ENCODE measurements at regions not wholly inside any gene's neighbourhood (a gene's known extent, or its start where the extent isn't known, plus 50 kb on each side); places are given as distances from the start of the nearest gene placed in this dataset.

DNA sequence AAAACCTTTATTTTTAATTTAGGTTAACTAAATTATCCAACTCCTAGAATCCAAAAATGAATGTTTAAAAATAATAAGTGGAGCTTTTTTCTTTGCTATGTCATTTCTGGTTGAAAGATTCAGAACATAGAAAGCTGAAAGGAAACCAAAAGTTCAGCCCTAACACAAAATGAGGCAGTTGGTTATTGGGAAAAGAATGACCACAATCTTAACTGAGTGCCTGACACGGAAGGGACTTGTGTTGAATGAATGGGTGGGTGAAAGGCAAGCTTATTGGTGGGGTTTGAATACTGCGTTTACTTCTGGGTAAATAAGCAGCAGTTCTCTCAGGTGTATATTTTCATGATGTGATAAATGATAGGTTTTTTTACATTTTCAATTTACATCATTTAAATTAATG is 243.5 kb downstream of the IRX1 start:
- H3K79me2 ChIP-seq (ENCODE audit: insufficient read depth, low read depth) = no peaks in the 10 kb centered on the region
- no peak overlapping the region for H3K4me2 ChIP-seq
- TF ChIP-seq, protein P1, sequence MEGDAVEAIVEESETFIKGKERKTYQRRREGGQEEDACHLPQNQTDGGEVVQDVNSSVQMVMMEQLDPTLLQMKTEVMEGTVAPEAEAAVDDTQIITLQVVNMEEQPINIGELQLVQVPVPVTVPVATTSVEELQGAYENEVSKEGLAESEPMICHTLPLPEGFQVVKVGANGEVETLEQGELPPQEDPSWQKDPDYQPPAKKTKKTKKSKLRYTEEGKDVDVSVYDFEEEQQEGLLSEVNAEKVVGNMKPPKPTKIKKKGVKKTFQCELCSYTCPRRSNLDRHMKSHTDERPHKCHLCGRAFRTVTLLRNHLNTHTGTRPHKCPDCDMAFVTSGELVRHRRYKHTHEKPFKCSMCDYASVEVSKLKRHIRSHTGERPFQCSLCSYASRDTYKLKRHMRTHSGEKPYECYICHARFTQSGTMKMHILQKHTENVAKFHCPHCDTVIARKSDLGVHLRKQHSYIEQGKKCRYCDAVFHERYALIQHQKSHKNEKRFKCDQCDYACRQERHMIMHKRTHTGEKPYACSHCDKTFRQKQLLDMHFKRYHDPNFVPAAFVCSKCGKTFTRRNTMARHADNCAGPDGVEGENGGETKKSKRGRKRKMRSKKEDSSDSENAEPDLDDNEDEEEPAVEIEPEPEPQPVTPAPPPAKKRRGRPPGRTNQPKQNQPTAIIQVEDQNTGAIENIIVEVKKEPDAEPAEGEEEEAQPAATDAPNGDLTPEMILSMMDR (conservative IDR thresholded peaks at IDR 0.05; ENCODE audit: low read depth, low read length) = no peak
- H3K27me3 ChIP-seq (ENCODE audit: insufficient read depth, low read depth) = no peaks in the 10 kb centered on the region
- H4K20me1 ChIP-seq (ENCODE audit: insufficient read depth) = no peaks in the 10 kb centered on the region
- no peak overlapping the region for H3K4me3 ChIP-seq (IDR thresholded peaks at IDR 0.05; ENCODE audit: insufficient read depth, low read depth, low read length)
- H2AFZ ChIP-seq (ENCODE audit: low read depth) = no peak overlapping the region
- H3K36me3 ChIP-seq (ENCODE audit: insufficient read depth) = no peaks in the 10 kb centered on the region
- no peak overlapping the region for H3K27ac ChIP-seq
- H3K4me1 ChIP-seq (ENCODE audit: low read depth, poor library complexity, severe bottlenecking) = no peaks in the 10 kb centered on the region
- H3K9ac ChIP-seq = no peak overlapping the region

- Histone ChIP-seq H3K4me2 (no peak overlapping the region), H3K9ac (no peak overlapping the region), H4K20me1 (ENCODE audit: insufficient read depth) (no peaks in the 10 kb centered on the region), H3K79me2 (ENCODE audit: insufficient read depth, low read depth) (no peaks in the 10 kb centered on the region), H3K27ac (no peak overlapping the region), H3K36me3 (ENCODE audit: insufficient read depth) (no peaks in the 10 kb centered on the region), H3K4me1 (ENCODE audit: low read depth, poor library complexity, severe bottlenecking) (no peaks in the 10 kb centered on the region), H3K4me3 (IDR thresholded peaks at IDR 0.05; ENCODE audit: insufficient read depth, low read depth, low read length) (no peak overlapping the region), H3K27me3 (ENCODE audit: insufficient read depth, low read depth) (no peaks in the 10 kb centered on the region), H2AFZ (ENCODE audit: low read depth) (no peak overlapping the region)
- TF ChIP-seq, protein P1 (conservative IDR thresholded peaks at IDR 0.05; ENCODE audit: low read depth, low read length) = no peak
Measured at GRCh38 chr5:3842591-3842990, 247.0 kb downstream of the IRX1 start.

DNA sequence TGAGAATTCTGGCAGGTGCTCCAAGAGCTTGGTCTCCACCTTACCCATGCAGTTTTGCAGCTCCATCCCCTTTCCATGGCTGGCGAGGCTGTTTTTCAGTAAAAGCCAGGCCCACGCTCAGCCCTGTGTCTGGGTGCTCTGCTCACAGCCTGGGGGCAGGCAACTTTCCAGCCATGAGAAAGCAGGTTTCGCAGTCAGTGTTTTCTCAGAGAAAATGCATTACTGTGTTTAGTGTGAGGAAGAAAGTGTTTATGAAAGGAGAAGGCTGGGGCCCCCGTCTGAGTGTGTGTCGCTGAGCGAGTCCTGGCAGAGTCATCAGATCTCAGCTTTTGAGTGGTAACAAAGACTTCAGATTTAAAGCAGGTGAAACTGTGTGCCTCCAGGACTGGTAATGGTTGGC is 248.1 kb downstream of the IRX1 start:
- no peaks in the 10 kb centered on the region for H3K4me1 ChIP-seq (ENCODE audit: low read depth, poor library complexity, severe bottlenecking)
- no peak overlapping the region for H3K27ac ChIP-seq
- no peaks in the 10 kb centered on the region for H3K27me3 ChIP-seq (ENCODE audit: insufficient read depth, low read depth)
- H4K20me1 ChIP-seq (ENCODE audit: insufficient read depth) = no peaks in the 10 kb centered on the region
- no peak overlapping the region for H2AFZ ChIP-seq (ENCODE audit: low read depth)
- no peak overlapping the region for H3K4me3 ChIP-seq (IDR thresholded peaks at IDR 0.05; ENCODE audit: insufficient read depth, low read depth, low read length)
- H3K79me2 ChIP-seq (ENCODE audit: insufficient read depth, low read depth) = no peaks in the 10 kb centered on the region
- no peak overlapping the region for H3K4me2 ChIP-seq
- no peaks in the 10 kb centered on the region for H3K36me3 ChIP-seq (ENCODE audit: insufficient read depth)
- no peak overlapping the region for H3K9ac ChIP-seq
- TF ChIP-seq, protein P1 (conservative IDR thresholded peaks at IDR 0.05; ENCODE audit: low read depth, low read length) = no peak

- no peaks in the 10 kb centered on the region for H3K4me1 ChIP-seq (ENCODE audit: low read depth, poor library complexity, severe bottlenecking)
- H3K4me3 ChIP-seq (IDR thresholded peaks at IDR 0.05; ENCODE audit: insufficient read depth, low read depth, low read length) = no peak overlapping the region
- H3K27ac ChIP-seq = no peak overlapping the region
- H4K20me1 ChIP-seq (ENCODE audit: insufficient read depth) = no peaks in the 10 kb centered on the region
- H3K9ac ChIP-seq = no peak overlapping the region
- H3K27me3 ChIP-seq (ENCODE audit: insufficient read depth, low read depth) = no peaks in the 10 kb centered on the region
- no peaks in the 10 kb centered on the region for H3K79me2 ChIP-seq (ENCODE audit: insufficient read depth, low read depth)
- no peaks in the 10 kb centered on the region for H3K36me3 ChIP-seq (ENCODE audit: insufficient read depth)
- no peak overlapping the region for H2AFZ ChIP-seq (ENCODE audit: low read depth)
- H3K4me2 ChIP-seq = no peak overlapping the region
- TF ChIP-seq, protein P1 (conservative IDR thresholded peaks at IDR 0.05; ENCODE audit: low read depth, low read length) = no peak
Measured at GRCh38 chr5:3844266-3844665, 248.6 kb downstream of the IRX1 start.
